ENCODE measurements at regions not wholly inside any gene's neighbourhood (a gene's known extent, or its start where the extent isn't known, plus 50 kb on each side); places are given as distances from the start of the nearest gene placed in this dataset.

DNA sequence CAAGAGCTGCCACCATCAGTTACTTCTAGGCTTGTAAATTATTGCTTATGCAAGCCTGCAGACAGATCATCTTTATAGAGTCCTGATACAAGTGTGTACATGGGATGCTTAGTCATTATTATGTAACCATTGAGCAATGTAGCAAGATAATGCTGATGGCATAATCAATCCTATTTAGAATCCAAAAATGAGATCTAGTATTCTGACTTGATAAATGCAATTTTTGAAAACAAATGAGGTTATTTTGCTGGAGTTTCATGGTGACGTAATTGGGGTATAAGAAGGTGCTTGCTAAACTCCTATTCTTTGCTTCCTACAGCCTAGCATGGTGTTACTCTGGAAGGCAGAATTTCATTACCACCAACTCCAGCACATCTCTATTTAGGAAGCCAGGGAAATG, 801.7 kb upstream of the PRMT6 start:
- TF ChIP-seq, protein P1, sequence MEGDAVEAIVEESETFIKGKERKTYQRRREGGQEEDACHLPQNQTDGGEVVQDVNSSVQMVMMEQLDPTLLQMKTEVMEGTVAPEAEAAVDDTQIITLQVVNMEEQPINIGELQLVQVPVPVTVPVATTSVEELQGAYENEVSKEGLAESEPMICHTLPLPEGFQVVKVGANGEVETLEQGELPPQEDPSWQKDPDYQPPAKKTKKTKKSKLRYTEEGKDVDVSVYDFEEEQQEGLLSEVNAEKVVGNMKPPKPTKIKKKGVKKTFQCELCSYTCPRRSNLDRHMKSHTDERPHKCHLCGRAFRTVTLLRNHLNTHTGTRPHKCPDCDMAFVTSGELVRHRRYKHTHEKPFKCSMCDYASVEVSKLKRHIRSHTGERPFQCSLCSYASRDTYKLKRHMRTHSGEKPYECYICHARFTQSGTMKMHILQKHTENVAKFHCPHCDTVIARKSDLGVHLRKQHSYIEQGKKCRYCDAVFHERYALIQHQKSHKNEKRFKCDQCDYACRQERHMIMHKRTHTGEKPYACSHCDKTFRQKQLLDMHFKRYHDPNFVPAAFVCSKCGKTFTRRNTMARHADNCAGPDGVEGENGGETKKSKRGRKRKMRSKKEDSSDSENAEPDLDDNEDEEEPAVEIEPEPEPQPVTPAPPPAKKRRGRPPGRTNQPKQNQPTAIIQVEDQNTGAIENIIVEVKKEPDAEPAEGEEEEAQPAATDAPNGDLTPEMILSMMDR (IDR thresholded peaks at IDR 0.05), result no peak
- TF ChIP-seq POLR2A (IDR thresholded peaks at IDR 0.05), result no peak
